Smooth muscle cell (in vitro differentiated cells): ENCODE measurements at regions not wholly inside any gene's neighbourhood (a gene's known extent, or its start where the extent isn't known, plus 50 kb on each side); places are given as distances from the start of the nearest gene placed in this dataset.

ENCODE experiments used
- DNase-seq: peaks from one replicate; lab custom pipeline; 2025; ENCODE audit not compliant: unreplicated experiment; lab: John Stamatoyannopoulos, UW
- H2AFZ ChIP-seq: fragments of 200-600 bp; sonication (generic); 2 replicates; pipeline ENCODE4 v1.6.0; 2016; ENCODE audit warnings: antibody characterized with exemption, low read depth, mild to moderate bottlenecking
- H3F3A ChIP-seq: fragments of 200-600 bp; sonication (generic); 2 replicates; pipeline ENCODE4 v1.6.0; 2017; ENCODE audit warnings: antibody characterized with exemption, low read depth
- H3K27ac ChIP-seq: fragments of 200-600 bp; sonication (generic); 2 replicates; pipeline ENCODE4 v1.5.1; 2016; ENCODE audit warnings: low read depth, mild to moderate bottlenecking
- H3K27me3 ChIP-seq: fragments of 200-600 bp; sonication (generic); 2 replicates; pipeline ENCODE4 v1.6.1; 2016; ENCODE audit warnings: low read depth, mild to moderate bottlenecking
- H3K36me3 ChIP-seq: fragments of 200-600 bp; sonication (generic); 2 replicates; pipeline ENCODE4 v1.5.1; 2016; ENCODE audit warnings: low read depth
- H3K4me1 ChIP-seq: fragments of 200-600 bp; sonication (generic); 2 replicates; pipeline ENCODE4 v1.5.1; 2016; ENCODE audit warnings: low read depth
- H3K4me2 ChIP-seq: fragments of 200-600 bp; sonication (generic); 2 replicates; pipeline ENCODE4 v1.6.0; 2016; ENCODE audit warnings: mild to moderate bottlenecking
- H3K4me3 ChIP-seq: fragments of 200-600 bp; sonication (generic); 2 replicates; pipeline ENCODE4 v1.5.1; 2016; ENCODE audit warnings: mild to moderate bottlenecking
- H3K79me2 ChIP-seq: fragments of 200-600 bp; sonication (generic); 2 replicates; pipeline ENCODE4 v1.6.0; 2016; ENCODE audit warnings: low read depth, mild to moderate bottlenecking
- H3K9ac ChIP-seq: fragments of 200-600 bp; sonication (generic); 2 replicates; pipeline ENCODE4 v1.6.0; 2016; ENCODE audit warnings: low read depth
- H3K9me3 ChIP-seq: fragments of 200-600 bp; sonication (generic); replicated peaks from 2 replicates; pipeline ENCODE4 v1.5.1; 2016; ENCODE audit warnings: low read depth
- H4K20me1 ChIP-seq: fragments of 200-600 bp; sonication (generic); 2 replicates; pipeline ENCODE4 v1.6.0; 2016; ENCODE audit warnings: low read depth
- WGBS: methylation state at CpG from one replicate; pipeline ENCODE4 v1.1.7; 2016; ENCODE audit warnings: low lambda C conversion rate; 5-methylcytosine and 5-hydroxymethylcytosine counted together
- TF ChIP-seq, protein P1 (sequence below): fragments of 200-600 bp; sonication (generic); IDR thresholded peaks from 2 replicates; pipeline ENCODE4 v1.5.1; 2017; ENCODE audit warnings: borderline replicate concordance, mild to moderate bottlenecking, antibody characterized with exemption; ENCODE audit not compliant: insufficient read depth, poor library complexity, severe bottlenecking

DNA sequence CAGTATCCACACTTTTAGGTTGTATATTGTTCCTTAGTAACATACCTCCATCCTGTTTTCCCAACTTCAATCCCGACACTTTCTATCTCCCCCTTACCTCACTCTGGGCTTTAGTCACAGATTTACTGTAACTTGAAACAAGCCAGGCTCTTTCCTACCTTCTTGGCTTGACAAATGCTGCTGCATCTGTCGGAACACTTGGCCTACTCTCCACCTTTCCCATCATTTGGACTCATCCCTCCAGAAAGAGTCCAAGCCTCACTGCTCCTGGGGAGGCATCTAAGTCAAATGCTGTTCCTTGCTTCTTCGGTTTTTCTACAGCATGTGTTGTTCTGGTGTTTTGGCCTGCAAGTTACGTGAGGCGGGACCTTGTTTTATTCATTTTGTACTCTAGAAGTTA lies 142.4 kb downstream of the DACT1 start:
- Histone ChIP-seq H3K27ac (no peak overlapping the region), H3K9ac (no peak overlapping the region), H3K4me1 (peaks cover 4% of the 10 kb centered on the region), H3K27me3 (no peaks in the 10 kb centered on the region), H3F3A (no peaks in the 10 kb centered on the region), H3K4me3 (no peak overlapping the region), H3K9me3 (no peaks in the 10 kb centered on the region), H3K79me2 (no peaks in the 10 kb centered on the region), H3K36me3 (no peaks in the 10 kb centered on the region), H2AFZ (no peak overlapping the region), H4K20me1 (no peaks in the 10 kb centered on the region), H3K4me2 (no peak overlapping the region)
- no peak for DNase-seq
- WGBS: 82% methylated on average over 5 of the region's 5 CpGs
- TF ChIP-seq, protein P1, sequence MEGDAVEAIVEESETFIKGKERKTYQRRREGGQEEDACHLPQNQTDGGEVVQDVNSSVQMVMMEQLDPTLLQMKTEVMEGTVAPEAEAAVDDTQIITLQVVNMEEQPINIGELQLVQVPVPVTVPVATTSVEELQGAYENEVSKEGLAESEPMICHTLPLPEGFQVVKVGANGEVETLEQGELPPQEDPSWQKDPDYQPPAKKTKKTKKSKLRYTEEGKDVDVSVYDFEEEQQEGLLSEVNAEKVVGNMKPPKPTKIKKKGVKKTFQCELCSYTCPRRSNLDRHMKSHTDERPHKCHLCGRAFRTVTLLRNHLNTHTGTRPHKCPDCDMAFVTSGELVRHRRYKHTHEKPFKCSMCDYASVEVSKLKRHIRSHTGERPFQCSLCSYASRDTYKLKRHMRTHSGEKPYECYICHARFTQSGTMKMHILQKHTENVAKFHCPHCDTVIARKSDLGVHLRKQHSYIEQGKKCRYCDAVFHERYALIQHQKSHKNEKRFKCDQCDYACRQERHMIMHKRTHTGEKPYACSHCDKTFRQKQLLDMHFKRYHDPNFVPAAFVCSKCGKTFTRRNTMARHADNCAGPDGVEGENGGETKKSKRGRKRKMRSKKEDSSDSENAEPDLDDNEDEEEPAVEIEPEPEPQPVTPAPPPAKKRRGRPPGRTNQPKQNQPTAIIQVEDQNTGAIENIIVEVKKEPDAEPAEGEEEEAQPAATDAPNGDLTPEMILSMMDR: no peak

- H3K4me2 ChIP-seq: no peak overlapping the region
- WGBS: 97% methylated on average over 6 of the region's 6 CpGs
- H3K9me3 ChIP-seq: no peaks in the 10 kb centered on the region
- H3K4me3 ChIP-seq: no peak overlapping the region
- no peaks in the 10 kb centered on the region for H3K36me3 ChIP-seq
- H3F3A ChIP-seq: peaks cover 2% of the 10 kb centered on the region
- no peaks in the 10 kb centered on the region for H3K27me3 ChIP-seq
- no peak overlapping the region for H3K27ac ChIP-seq
- TF ChIP-seq, protein P1: no peak
- no peak overlapping the region for H3K9ac ChIP-seq
- H3K4me1 ChIP-seq: peaks cover 6% of the 10 kb centered on the region
- no peaks in the 10 kb centered on the region for H3K79me2 ChIP-seq
- no peak overlapping the region for H2AFZ ChIP-seq
- no peaks in the 10 kb centered on the region for H4K20me1 ChIP-seq
- DNase-seq: no peak
Observed at GRCh38 chr14:58780605-58781004, 142.8 kb downstream of the DACT1 start.

DNA sequence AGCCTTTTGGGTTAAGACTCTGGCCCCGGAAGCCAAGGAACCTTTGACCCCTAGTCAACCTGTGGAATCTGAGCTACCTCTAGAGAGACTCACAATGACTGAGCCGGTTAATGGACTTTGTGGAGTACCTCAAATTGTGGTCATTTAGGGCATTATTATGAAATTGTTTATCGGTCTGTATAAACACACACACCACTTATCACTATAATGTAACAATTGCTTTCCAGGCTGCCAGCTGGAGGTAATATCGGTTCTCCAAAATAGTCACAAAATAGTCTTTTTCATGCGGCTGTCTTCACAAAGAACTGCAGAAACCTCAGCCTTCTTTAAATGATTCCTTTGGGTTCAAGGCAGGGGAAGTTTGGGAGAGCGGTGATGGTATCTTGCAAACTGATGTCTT lies 144.2 kb downstream of the DACT1 start:
- no peaks in the 10 kb centered on the region for H3K9me3 ChIP-seq
- H3K4me3 ChIP-seq: no peak overlapping the region
- no peak overlapping the region for H3K4me2 ChIP-seq
- H4K20me1 ChIP-seq: no peaks in the 10 kb centered on the region
- peaks cover 13% of the 10 kb centered on the region for H3K4me1 ChIP-seq
- no peak overlapping the region for H2AFZ ChIP-seq
- H3K79me2 ChIP-seq: no peaks in the 10 kb centered on the region
- no peak for DNase-seq
- no peak overlapping the region for H3K9ac ChIP-seq
- H3K27me3 ChIP-seq: no peaks in the 10 kb centered on the region
- H3K36me3 ChIP-seq: no peaks in the 10 kb centered on the region
- H3K27ac ChIP-seq: no peak overlapping the region
- WGBS: 91% methylated on average over 6 of the region's 6 CpGs
- peaks cover 16% of the 10 kb centered on the region for H3F3A ChIP-seq
- TF ChIP-seq, protein P1: no peak

GRCh38 chr14:58783792-58784511 lies 146.2 kb downstream of the DACT1 start:
- H3K27ac ChIP-seq: no peak overlapping the region
- no peak overlapping the region for H2AFZ ChIP-seq
- no peaks in the 10 kb centered on the region for H4K20me1 ChIP-seq
- H3K36me3 ChIP-seq: no peaks in the 10 kb centered on the region
- DNase-seq: no peak
- 83% methylated on average over 10 of the region's 10 CpGs for WGBS
- H3K4me2 ChIP-seq: no peak overlapping the region
- no peak overlapping the region for H3K4me3 ChIP-seq
- H3K9ac ChIP-seq: no peak overlapping the region
- H3K9me3 ChIP-seq: no peaks in the 10 kb centered on the region
- H3K27me3 ChIP-seq: no peaks in the 10 kb centered on the region
- TF ChIP-seq, protein P1: no peak
- peaks cover 9% of the 10 kb centered on the region for H3K4me1 ChIP-seq
- H3F3A ChIP-seq: peaks cover 17% of the 10 kb centered on the region
- H3K79me2 ChIP-seq: no peaks in the 10 kb centered on the region
